PC-9 (cell line): ENCODE measurements at regions not wholly inside any gene's neighbourhood (a gene's known extent, or its start where the extent isn't known, plus 50 kb on each side); places are given as distances from the start of the nearest gene placed in this dataset.

Experiments
- CTCF ChIP-seq: fragments of 200-600 bp; sonication (generic); conservative IDR thresholded peaks from 2 replicates; pipeline ENCODE4 v1.6.1; 2017; ENCODE audit warnings: mixed run types, antibody characterized with exemption, mild to moderate bottlenecking, moderate library complexity
- EZH2 ChIP-seq: fragments of 200-600 bp; sonication (generic); IDR thresholded peaks from 2 replicates; pipeline ENCODE4 v1.8.0; 2017; ENCODE audit warnings: antibody characterized with exemption, low read depth

GRCh38 chr5:122584411-122585300 is 190.2 kb upstream of the SNX2 start:
- TF ChIP-seq CTCF = no peak
- TF ChIP-seq EZH2 = no peak
